Common myeloid progenitor, CD34-positive (primary cell): ENCODE measurements at regions not wholly inside any gene's neighbourhood (a gene's known extent, or its start where the extent isn't known, plus 50 kb on each side); places are given as distances from the start of the nearest gene placed in this dataset.

Source experiments
- CTCF ChIA-PET: fragments of 350-600 bp; sonication (Branson Sonifier 250); formaldehyde crosslinking; loops from one replicate; lab custom pipeline; 2021; ENCODE audit warnings: antibody characterized with exemption; lab: Charles Lee
- POLR2A ChIA-PET: fragments of 350-600 bp; sonication (Branson Sonifier 250); formaldehyde crosslinking; loops from one replicate; lab custom pipeline; 2021; ENCODE audit warnings: antibody characterized with exemption; lab: Charles Lee
- DNase-seq, 3 donors: peaks; one replicate each; pipeline versions ENCODE4 v3.0.0 to v3.0.0-alpha.2; 2013
- H3K27ac ChIP-seq, 2 experiments: 1 replicate in 1 of 2; 2 replicates in 1 of 2; pipeline ENCODE4 v1.7.0; 2013; ENCODE audit warnings: inconsistent platforms in 2 of 2, low read length in 2 of 2, mild to moderate bottlenecking in 2 of 2, low read depth in 1 of 2, moderate library complexity in 1 of 2; ENCODE audit not compliant: severe bottlenecking in 2 of 2, insufficient read depth in 1 of 2, poor library complexity in 1 of 2
- H3K27me3 ChIP-seq, 5 experiments: replicated peaks in 2 of 5; 1 replicate in 3 of 5; 2 replicates in 2 of 5; pipeline versions ENCODE4 v1.6.1 to v1.7.0; 2013; ENCODE audit warnings: low read length in 4 of 5, mild to moderate bottlenecking in 2 of 5, moderate library complexity in 2 of 5, inconsistent platforms in 1 of 5; ENCODE audit not compliant: insufficient read depth in 5 of 5, control insufficient read depth in 4 of 5
- H3K36me3 ChIP-seq, 4 experiments: 1 replicate in 2 of 4; 2 replicates in 2 of 4; pipeline versions ENCODE4 v1.6.1 to v1.7.0; 2013; ENCODE audit warnings: low read length in 3 of 4, control low read depth in 1 of 4, mild to moderate bottlenecking in 1 of 4; ENCODE audit not compliant: control insufficient read depth in 4 of 4, insufficient read depth in 4 of 4
- H3K4me1 ChIP-seq, 4 experiments: 1 replicate in 3 of 4; 2 replicates in 1 of 4; pipeline versions ENCODE4 v1.6.1 to v1.7.1; 2013; ENCODE audit warnings: low read length in 3 of 4, mild to moderate bottlenecking in 3 of 4, control low read depth in 1 of 4, inconsistent platforms in 1 of 4, moderate library complexity in 1 of 4; ENCODE audit not compliant: control insufficient read depth in 4 of 4, insufficient read depth in 4 of 4; ENCODE audit errors: control extremely low read depth in 1 of 4
- H3K4me3 ChIP-seq, 7 experiments: 1 replicate in 4 of 7; 2 replicates in 3 of 7; pipeline versions ENCODE4 v1.5.1 to v1.7.0; 2013; ENCODE audit warnings: mild to moderate bottlenecking in 7 of 7, low read length in 6 of 7, moderate library complexity in 6 of 7, inconsistent platforms in 2 of 7, low read depth in 2 of 7, control low read depth in 1 of 7; ENCODE audit not compliant: insufficient read depth in 4 of 7, control insufficient read depth in 1 of 7; ENCODE audit errors: extremely low read depth in 1 of 7
- H3K9me3 ChIP-seq, 5 experiments: 1 replicate in 4 of 5; 2 replicates in 1 of 5; pipeline versions ENCODE4 v1.6.1 to v1.7.1; 2013; ENCODE audit warnings: low read length in 4 of 5, mild to moderate bottlenecking in 2 of 5, inconsistent platforms in 1 of 5, low read depth in 1 of 5, moderate library complexity in 1 of 5; ENCODE audit not compliant: control insufficient read depth in 4 of 5, insufficient read depth in 2 of 5; ENCODE audit errors: control extremely low read depth in 1 of 5
- WGBS: methylation state at CpG from one replicate; pipeline ENCODE4 v1.1.5; 2013; ENCODE audit not compliant: insufficient coverage; 5-methylcytosine and 5-hydroxymethylcytosine counted together

- CTCF ChIA-PET, result interaction anchor here (0.7 to 11.0 kb wide), 19 partner anchors 9 to 308 kb away, joined by 3 to 186 read pairs (median 4); no protein-coding TSS in a partner anchor
- no peaks in the 10 kb centered on the region for H3K9me3 ChIP-seq
- 0% methylated on average over 5 of the region's 7 CpGs for WGBS
These were observed 337.7 kb upstream of the NPVF start for GRCh38 chr7:25565949-25566348.

GRCh38 chr7:25567430-25567829 lies 339.1 kb upstream of the NPVF start:
- Histone ChIP-seq H3K27ac (no peak overlapping the region), H3K27me3 (peaks cover 0 to 2% (median 0%) of the 10 kb centered on the region in 5 experiments), H3K36me3 (no peaks in the 10 kb centered on the region), H3K9me3 (no peaks in the 10 kb centered on the region), H3K4me3 (no peak overlapping the region), H3K4me1 (peaks cover 0 to 1% (median 0%) of the 10 kb centered on the region in 4 experiments)
- 100% methylated on average over 4 of the region's 7 CpGs for WGBS
- ChIA-PET CTCF (interaction anchor here (0.9 to 11.0 kb wide), 13 partner anchors 8 to 309 kb away, joined by 3 to 186 read pairs (median 3); no protein-coding TSS in a partner anchor), POLR2A (no interaction called here)
- no peak for DNase-seq

More at GRCh38 chr7:25565949-25566348, 337.7 kb upstream of the NPVF start:
- Histone ChIP-seq H3K4me1 (peaks cover 0 to 1% (median 0%) of the 10 kb centered on the region in 4 experiments), H3K4me3 (peak overlapping the region in 1 of 7 experiments; percentile 45), H3K27me3 (peaks cover 0 to 2% (median 0%) of the 10 kb centered on the region in 5 experiments), H3K27ac (no peak overlapping the region), H3K36me3 (no peaks in the 10 kb centered on the region)
- POLR2A ChIA-PET, result no interaction called here
- DNase-seq, result peak; percentile 78 to 87 (median 82)

GRCh38 chr7:25569765-25570164 lies 341.5 kb upstream of the NPVF start:
- CTCF ChIA-PET, result interaction anchor here (0.9 to 11.0 kb wide), 3 partner anchors 177 to 282 kb away, joined by 4 to 186 read pairs (median 5); no protein-coding TSS in a partner anchor
- peaks cover 0 to 1% (median 0%) of the 10 kb centered on the region in 4 experiments for H3K4me1 ChIP-seq
- no peak for DNase-seq
- no peaks in the 10 kb centered on the region for H3K9me3 ChIP-seq
- H3K4me3 ChIP-seq, result no peak overlapping the region
- WGBS, result 25% methylated on average over 2 of the region's 3 CpGs
- POLR2A ChIA-PET, result interaction anchor here (0.6 kb wide), 2 partner anchors 13 to 309 kb away, joined by 3 read pairs; no protein-coding TSS in a partner anchor
- no peaks in the 10 kb centered on the region for H3K36me3 ChIP-seq
- H3K27ac ChIP-seq, result no peak overlapping the region
- peaks cover 0 to 2% (median 0%) of the 10 kb centered on the region in 5 experiments for H3K27me3 ChIP-seq

GRCh38 chr7:25572423-25572822 lies 344.1 kb upstream of the NPVF start:
- ChIA-PET POLR2A (no interaction called here), CTCF (interaction anchor here (1.2 kb wide), 1 partner anchor 11 kb away, joined by 4 read pairs; no protein-coding TSS in a partner anchor)
- no peak overlapping the region for H3K27ac ChIP-seq
- WGBS, result no CpG with 5 or more reads among the region's 2 CpGs
- H3K4me1 ChIP-seq, result peaks cover 0 to 1% (median 0%) of the 10 kb centered on the region in 4 experiments
- no peaks in the 10 kb centered on the region for H3K36me3 ChIP-seq
- no peaks in the 10 kb centered on the region for H3K27me3 ChIP-seq
- no peak overlapping the region for H3K4me3 ChIP-seq
- no peak for DNase-seq
- H3K9me3 ChIP-seq, result no peaks in the 10 kb centered on the region

GRCh38 chr7:25574828-25575227 lies 346.5 kb upstream of the NPVF start:
- no peak overlapping the region for H3K4me3 ChIP-seq
- H3K27ac ChIP-seq, result no peak overlapping the region
- CTCF ChIA-PET, result interaction anchor here (1.3 to 2.0 kb wide), 5 partner anchors 10 to 316 kb away, joined by 3 to 9 read pairs (median 3); no protein-coding TSS in a partner anchor
- H3K9me3 ChIP-seq, result no peaks in the 10 kb centered on the region
- POLR2A ChIA-PET, result no interaction called here
- H3K36me3 ChIP-seq, result no peaks in the 10 kb centered on the region
- DNase-seq, result no peak
- no peaks in the 10 kb centered on the region for H3K27me3 ChIP-seq
- no peaks in the 10 kb centered on the region for H3K4me1 ChIP-seq

- H3K36me3 ChIP-seq, result no peaks in the 10 kb centered on the region
- H3K27me3 ChIP-seq, result no peaks in the 10 kb centered on the region
- WGBS, result 100% methylated on average over 2 of the region's 4 CpGs
- H3K4me3 ChIP-seq, result no peak overlapping the region
- H3K4me1 ChIP-seq, result no peaks in the 10 kb centered on the region
- H3K27ac ChIP-seq, result no peak overlapping the region
- ChIA-PET POLR2A (no interaction called here), CTCF (interaction anchor here (0.7 to 2.0 kb wide), 7 partner anchors 8 to 316 kb away, joined by 3 to 9 read pairs (median 3); no protein-coding TSS in a partner anchor)
- DNase-seq, result no peak
- no peaks in the 10 kb centered on the region for H3K9me3 ChIP-seq
These were observed 347.3 kb upstream of the NPVF start for GRCh38 chr7:25575634-25576033.

- 59% methylated on average over 3 of the region's 3 CpGs for WGBS
- peak; percentile 34 to 68 (median 59) for DNase-seq
- Histone ChIP-seq H3K36me3 (no peaks in the 10 kb centered on the region), H3K27me3 (peaks cover 0 to 2% (median 0%) of the 10 kb centered on the region in 5 experiments), H3K4me1 (no peaks in the 10 kb centered on the region), H3K27ac (no peak overlapping the region), H3K9me3 (no peaks in the 10 kb centered on the region), H3K4me3 (no peak overlapping the region)
- CTCF ChIA-PET, result interaction anchor here (0.6 to 1.7 kb wide), 9 partner anchors 8 to 319 kb away, joined by 3 to 4 read pairs (median 3); no protein-coding TSS in a partner anchor
- POLR2A ChIA-PET, result no interaction called here
These were observed 350.9 kb upstream of the NPVF start for GRCh38 chr7:25578991-25579777.
